ENCODE measurements at regions not wholly inside any gene's neighbourhood (a gene's known extent, or its start where the extent isn't known, plus 50 kb on each side); places are given as distances from the start of the nearest gene placed in this dataset.

GRCh38 chr11:71323876-71324526, 71.6 kb upstream of the SHANK2 start:
- TF ChIP-seq POLR2A (IDR thresholded peaks at IDR 0.05) (no peak), CTCF (IDR thresholded peaks at IDR 0.05 in 4 of 5, conservative IDR thresholded peaks at IDR 0.05 in 1 of 5) (no peak)
